ENCODE measurements at regions not wholly inside any gene's neighbourhood (a gene's known extent, or its start where the extent isn't known, plus 50 kb on each side); places are given as distances from the start of the nearest gene placed in this dataset.

- TF ChIP-seq CTCF (IDR thresholded peaks at IDR 0.05) (no peak), POLR2A (IDR thresholded peaks at IDR 0.05) (no peak)
Measured at GRCh38 chr3:117356091-117356705, 646.6 kb downstream of the TUSC7 start.

Measured in thyroid gland (tissue), 4 donors.